HL-60 (cell line): ENCODE measurements at regions not wholly inside any gene's neighbourhood (a gene's known extent, or its start where the extent isn't known, plus 50 kb on each side); places are given as distances from the start of the nearest gene placed in this dataset.

Experiments used
- DNase-seq, 2 experiments: peaks; one replicate each; pipeline ENCODE4 v3.0.0-alpha.2; 2010 to 2020; ENCODE audit warnings: low read depth in 1 of 2, low spot score in 1 of 2
- H3K27ac ChIP-seq: fragments of 250-450 bp; sonication (Bioruptor Pico); replicated peaks from 2 replicates; pipeline ENCODE4 v1.5.1; 2020; ENCODE audit warnings: mild to moderate bottlenecking, moderate library complexity
- H3K27me3 ChIP-seq: fragments of 250-450 bp; sonication (Bioruptor Pico); 2 replicates; pipeline ENCODE4 v1.5.1; 2021; ENCODE audit warnings: mild to moderate bottlenecking, moderate library complexity; ENCODE audit not compliant: insufficient read depth, poor library complexity, severe bottlenecking
- H3K4me3 ChIP-seq: replicated peaks from 2 replicates; pipeline ENCODE4 v1.5.1; 2011; ENCODE audit warnings: mild to moderate bottlenecking, control low read depth, low read length; ENCODE audit not compliant: insufficient read depth
- CTCF ChIP-seq: IDR thresholded peaks from one replicate; pipeline ENCODE4 v1.5.1; 2011; ENCODE audit warnings: low read length, control low read depth, inconsistent platforms; ENCODE audit not compliant: insufficient read depth
- GABPA ChIP-seq: IDR thresholded peaks from 2 replicates; pipeline ENCODE4 v1.6.1; 2012; ENCODE audit warnings: low read depth
- POLR2AphosphoS5 ChIP-seq: IDR thresholded peaks from 2 replicates; pipeline ENCODE4 v1.6.1; 2012; ENCODE audit warnings: low read depth
- REST ChIP-seq: IDR thresholded peaks from 2 replicates; pipeline ENCODE4 v1.6.1; 2012; ENCODE audit warnings: low read depth; ENCODE audit not compliant: insufficient replicate concordance
- SPI1 ChIP-seq: IDR thresholded peaks from 2 replicates; pipeline ENCODE4 v1.6.1; 2012; ENCODE audit warnings: low read depth, mild to moderate bottlenecking, borderline replicate concordance

DNA sequence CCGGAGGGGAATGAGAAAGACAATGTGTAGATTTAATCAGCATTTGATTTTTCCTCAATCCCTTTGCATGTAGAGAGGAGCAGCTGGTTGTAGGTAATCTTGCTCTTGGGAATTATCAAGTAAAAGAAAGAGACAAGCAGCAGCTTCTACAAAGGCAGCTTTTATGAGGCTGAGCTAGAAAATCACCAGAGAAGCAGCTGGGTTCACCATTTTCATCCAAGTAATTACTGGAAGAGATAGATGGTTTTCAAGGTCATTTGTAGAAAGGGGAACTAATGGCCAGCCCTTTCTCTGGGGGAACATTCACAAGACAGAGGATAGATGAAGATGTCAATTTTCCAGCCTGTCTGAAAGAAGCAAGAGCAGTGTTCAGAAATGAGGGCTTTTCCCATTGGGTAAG is 113.0 kb downstream of the RND3 start:
- Histone ChIP-seq H3K27ac (no peak overlapping the region), H3K27me3 (no peaks in the 10 kb centered on the region), H3K4me3 (no peak overlapping the region)
- no peak for DNase-seq
- TF ChIP-seq SPI1 (no peak), POLR2AphosphoS5 (no peak), REST (no peak), GABPA (no peak), CTCF (no peak)

DNA sequence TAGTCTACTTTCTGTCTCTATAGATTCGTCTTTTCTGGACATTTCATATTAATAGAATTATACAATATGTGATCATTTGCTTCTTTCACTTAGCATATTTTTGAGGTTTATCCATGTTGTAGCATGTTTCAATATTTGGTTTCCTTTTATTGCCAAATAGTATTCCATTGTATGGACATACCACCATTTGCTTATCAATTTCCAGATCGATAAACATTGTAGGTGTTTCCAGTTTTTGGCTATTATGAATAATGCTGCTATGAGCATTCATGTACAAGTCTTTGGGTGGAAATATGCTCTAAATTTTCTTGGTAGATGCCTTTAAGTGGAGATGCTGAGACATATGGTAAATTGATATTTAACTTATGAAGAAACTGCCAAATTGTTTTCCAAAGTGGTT is 114.1 kb downstream of the RND3 start:
- DNase-seq: no peak
- no peaks in the 10 kb centered on the region for H3K27me3 ChIP-seq
- H3K27ac ChIP-seq: no peak overlapping the region
- no peak overlapping the region for H3K4me3 ChIP-seq
- TF ChIP-seq POLR2AphosphoS5: no peak
- no peak for TF ChIP-seq GABPA
- TF ChIP-seq SPI1: no peak
- no peak for TF ChIP-seq REST
- TF ChIP-seq CTCF: no peak

DNA sequence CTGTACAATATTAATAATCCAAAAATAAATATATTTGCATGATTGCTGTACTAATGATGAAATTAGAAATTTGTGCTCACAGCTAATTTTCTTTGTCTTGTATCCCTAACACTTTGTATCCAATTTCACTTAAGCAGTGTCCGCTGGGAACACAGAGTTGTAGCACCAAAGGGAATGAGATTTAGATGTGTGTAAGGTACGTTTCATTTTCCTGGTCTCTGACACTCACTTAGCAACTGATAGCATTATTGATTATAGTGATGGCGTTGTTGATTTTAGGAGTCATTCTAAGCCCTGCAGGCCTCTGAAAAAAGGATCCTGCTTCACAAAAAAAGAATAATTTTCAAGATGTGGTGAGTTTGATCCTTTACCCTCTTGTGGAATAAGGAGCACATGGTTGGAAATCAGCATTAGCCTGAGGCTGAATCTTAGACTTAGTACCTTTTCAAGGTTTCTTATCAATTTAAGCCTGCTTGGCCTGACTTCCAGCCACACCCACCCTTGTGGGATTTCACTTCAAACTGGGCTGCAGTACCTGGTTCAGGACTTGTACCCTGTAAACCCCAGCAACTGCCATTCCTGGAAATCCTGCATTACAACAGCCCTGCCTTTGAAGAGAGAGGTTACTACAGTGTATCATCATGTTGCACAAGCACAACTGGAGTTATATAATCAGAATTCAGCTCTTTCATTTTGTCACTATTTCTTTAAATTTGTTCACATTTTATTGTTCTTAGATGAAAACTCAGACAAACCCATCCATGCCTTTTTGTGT is 116.2 kb downstream of the RND3 start:
- Histone ChIP-seq H3K27me3 (no peaks in the 10 kb centered on the region), H3K4me3 (no peak overlapping the region), H3K27ac (no peak overlapping the region)
- TF ChIP-seq SPI1: no peak
- TF ChIP-seq REST: no peak
- no peak for TF ChIP-seq GABPA
- TF ChIP-seq CTCF: no peak
- TF ChIP-seq POLR2AphosphoS5: no peak
- no peak for DNase-seq
